GM23248 (cell line): ENCODE measurements at regions not wholly inside any gene's neighbourhood (a gene's known extent, or its start where the extent isn't known, plus 50 kb on each side); places are given as distances from the start of the nearest gene placed in this dataset.

Source experiments
- EZH2 ChIP-seq: fragments of 200-600 bp; sonication (generic); IDR thresholded peaks from 2 replicates; pipeline ENCODE4 v1.6.1; 2018; ENCODE audit warnings: antibody characterized with exemption, mild to moderate bottlenecking; ENCODE audit not compliant: insufficient read depth, poor library complexity, severe bottlenecking
- EZH2phosphoT487 ChIP-seq: fragments of 200-600 bp; sonication (generic); IDR thresholded peaks from 2 replicates; pipeline ENCODE4 v1.6.1; 2018; ENCODE audit warnings: antibody characterized with exemption, moderate library complexity, mild to moderate bottlenecking, low read depth; ENCODE audit not compliant: insufficient read depth

GRCh38 chr13:22238269-22238668, 567.4 kb downstream of the FGF9 start:
- no peak for TF ChIP-seq EZH2phosphoT487
- TF ChIP-seq EZH2 = no peak
